HG03066 (cell line): ENCODE measurements at regions not wholly inside any gene's neighbourhood (a gene's known extent, or its start where the extent isn't known, plus 50 kb on each side); places are given as distances from the start of the nearest gene placed in this dataset.

Experiments
- ATAC-seq: cut with Tn5 transposase; IDR thresholded peaks from one replicate; pipeline ENCODE4 v1.9.1; 2021; ENCODE audit warnings: low read depth; ENCODE audit not compliant: unreplicated experiment

- ATAC-seq: no peak
Observed at GRCh38 chr6:15063253-15063853, 182.5 kb upstream of the JARID2 start.

GRCh38 chr6:15065261-15065989 lies 180.4 kb upstream of the JARID2 start:
- ATAC-seq: no peak

- no peak for ATAC-seq
Observed at GRCh38 chr6:15066089-15066758, 179.6 kb upstream of the JARID2 start.

- no peak for ATAC-seq
Observed at GRCh38 chr6:15073344-15073789, 172.5 kb upstream of the JARID2 start.

- no peak for ATAC-seq
Observed at GRCh38 chr6:15073883-15074465, 171.9 kb upstream of the JARID2 start.

- no peak for ATAC-seq
Observed at GRCh38 chr6:15074806-15075205, 171.1 kb upstream of the JARID2 start.

GRCh38 chr6:15076565-15076964 lies 169.3 kb upstream of the JARID2 start:
- ATAC-seq: no peak

GRCh38 chr6:15077006-15077405 lies 168.9 kb upstream of the JARID2 start:
- no peak for ATAC-seq

GRCh38 chr6:15077961-15078360 lies 167.9 kb upstream of the JARID2 start:
- no peak for ATAC-seq

GRCh38 chr6:15079288-15079817 lies 166.5 kb upstream of the JARID2 start:
- ATAC-seq: no peak

- ATAC-seq: no peak
Observed at GRCh38 chr6:15080895-15081294, 165.0 kb upstream of the JARID2 start.

GRCh38 chr6:15081447-15081846 lies 164.4 kb upstream of the JARID2 start:
- no peak for ATAC-seq

GRCh38 chr6:15082708-15083107 lies 163.2 kb upstream of the JARID2 start:
- no peak for ATAC-seq

- no peak for ATAC-seq
Observed at GRCh38 chr6:15086348-15087158, 159.3 kb upstream of the JARID2 start.

GRCh38 chr6:15087186-15087589 lies 158.7 kb upstream of the JARID2 start:
- no peak for ATAC-seq

- ATAC-seq: no peak
Observed at GRCh38 chr6:15088904-15089568, 156.8 kb upstream of the JARID2 start.

- no peak for ATAC-seq
Observed at GRCh38 chr6:15089569-15090144, 156.2 kb upstream of the JARID2 start.

- no peak for ATAC-seq
Observed at GRCh38 chr6:15090145-15090579, 155.7 kb upstream of the JARID2 start.

- ATAC-seq: no peak
Observed at GRCh38 chr6:15090745-15091384, 155.0 kb upstream of the JARID2 start.
